Endothelial cell (in vitro differentiated cells): ENCODE measurements at regions not wholly inside any gene's neighbourhood (a gene's known extent, or its start where the extent isn't known, plus 50 kb on each side); places are given as distances from the start of the nearest gene placed in this dataset.

ENCODE experiments used
- DNase-seq: peaks from one replicate; pipeline ENCODE4 v3.0.0; 2021; ENCODE audit warnings: low spot score
- H3K27ac Mint-ChIP-seq: one replicate; pipeline ENCODE4 v1.8.0; 2021; ENCODE audit warnings: mixed read lengths, inconsistent platforms; ENCODE audit not compliant: unreplicated experiment
- H3K27me3 Mint-ChIP-seq: one replicate; pipeline ENCODE4 v1.8.0; 2021; ENCODE audit warnings: mild to moderate bottlenecking, moderate library complexity, mixed read lengths, inconsistent platforms; ENCODE audit not compliant: unreplicated experiment
- H3K36me3 Mint-ChIP-seq: one replicate; pipeline ENCODE4 v1.8.0; 2021; ENCODE audit warnings: mild to moderate bottlenecking, low read depth, mixed read lengths, inconsistent platforms; ENCODE audit not compliant: unreplicated experiment
- H3K4me1 Mint-ChIP-seq: one replicate; pipeline ENCODE4 v1.8.0; 2021; ENCODE audit warnings: mild to moderate bottlenecking, mixed read lengths, inconsistent platforms; ENCODE audit not compliant: unreplicated experiment
- H3K4me3 Mint-ChIP-seq: one replicate; pipeline ENCODE4 v1.8.0; 2021; ENCODE audit warnings: mild to moderate bottlenecking, mixed read lengths, inconsistent platforms; ENCODE audit not compliant: unreplicated experiment
- H3K9me3 Mint-ChIP-seq: one replicate; pipeline ENCODE4 v1.8.0; 2021; ENCODE audit warnings: mixed read lengths, inconsistent platforms; ENCODE audit not compliant: unreplicated experiment
- TF ChIP-seq, protein P1 (sequence below): fragments of 200-600 bp; sonication (generic); IDR thresholded peaks from one replicate; pipeline ENCODE4 v1.5.0; 2021; ENCODE audit warnings: antibody characterized with exemption; ENCODE audit not compliant: unreplicated experiment

DNA sequence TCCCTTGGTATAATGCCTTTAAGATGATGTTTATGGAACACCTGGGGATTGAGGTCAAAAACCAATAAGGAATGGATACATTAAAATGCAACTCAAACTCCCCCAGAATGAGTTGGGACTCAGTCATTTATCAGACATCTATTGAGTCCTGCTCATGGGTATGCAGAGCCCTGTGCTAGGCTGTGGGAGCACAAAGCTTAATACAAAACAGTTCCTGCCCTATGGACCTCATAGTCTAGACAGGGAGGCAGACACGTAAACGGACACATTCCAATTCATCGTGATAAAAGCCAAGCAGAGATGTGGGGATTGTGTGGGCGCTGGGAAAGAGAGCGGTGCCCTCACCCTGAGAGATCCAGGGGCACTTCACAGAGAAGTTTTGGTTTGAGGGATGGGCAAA lies 181.7 kb downstream of the PTEN start:
- no peak overlapping the region for H3K27ac Mint-ChIP-seq
- H3K4me1 Mint-ChIP-seq: peaks cover 16% of the 10 kb centered on the region
- no peak for DNase-seq
- no peaks in the 10 kb centered on the region for H3K36me3 Mint-ChIP-seq
- H3K27me3 Mint-ChIP-seq: peaks cover 5% of the 10 kb centered on the region
- TF ChIP-seq, protein P1, sequence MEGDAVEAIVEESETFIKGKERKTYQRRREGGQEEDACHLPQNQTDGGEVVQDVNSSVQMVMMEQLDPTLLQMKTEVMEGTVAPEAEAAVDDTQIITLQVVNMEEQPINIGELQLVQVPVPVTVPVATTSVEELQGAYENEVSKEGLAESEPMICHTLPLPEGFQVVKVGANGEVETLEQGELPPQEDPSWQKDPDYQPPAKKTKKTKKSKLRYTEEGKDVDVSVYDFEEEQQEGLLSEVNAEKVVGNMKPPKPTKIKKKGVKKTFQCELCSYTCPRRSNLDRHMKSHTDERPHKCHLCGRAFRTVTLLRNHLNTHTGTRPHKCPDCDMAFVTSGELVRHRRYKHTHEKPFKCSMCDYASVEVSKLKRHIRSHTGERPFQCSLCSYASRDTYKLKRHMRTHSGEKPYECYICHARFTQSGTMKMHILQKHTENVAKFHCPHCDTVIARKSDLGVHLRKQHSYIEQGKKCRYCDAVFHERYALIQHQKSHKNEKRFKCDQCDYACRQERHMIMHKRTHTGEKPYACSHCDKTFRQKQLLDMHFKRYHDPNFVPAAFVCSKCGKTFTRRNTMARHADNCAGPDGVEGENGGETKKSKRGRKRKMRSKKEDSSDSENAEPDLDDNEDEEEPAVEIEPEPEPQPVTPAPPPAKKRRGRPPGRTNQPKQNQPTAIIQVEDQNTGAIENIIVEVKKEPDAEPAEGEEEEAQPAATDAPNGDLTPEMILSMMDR: no peak
- no peak overlapping the region for H3K4me3 Mint-ChIP-seq
- no peaks in the 10 kb centered on the region for H3K9me3 Mint-ChIP-seq

DNA sequence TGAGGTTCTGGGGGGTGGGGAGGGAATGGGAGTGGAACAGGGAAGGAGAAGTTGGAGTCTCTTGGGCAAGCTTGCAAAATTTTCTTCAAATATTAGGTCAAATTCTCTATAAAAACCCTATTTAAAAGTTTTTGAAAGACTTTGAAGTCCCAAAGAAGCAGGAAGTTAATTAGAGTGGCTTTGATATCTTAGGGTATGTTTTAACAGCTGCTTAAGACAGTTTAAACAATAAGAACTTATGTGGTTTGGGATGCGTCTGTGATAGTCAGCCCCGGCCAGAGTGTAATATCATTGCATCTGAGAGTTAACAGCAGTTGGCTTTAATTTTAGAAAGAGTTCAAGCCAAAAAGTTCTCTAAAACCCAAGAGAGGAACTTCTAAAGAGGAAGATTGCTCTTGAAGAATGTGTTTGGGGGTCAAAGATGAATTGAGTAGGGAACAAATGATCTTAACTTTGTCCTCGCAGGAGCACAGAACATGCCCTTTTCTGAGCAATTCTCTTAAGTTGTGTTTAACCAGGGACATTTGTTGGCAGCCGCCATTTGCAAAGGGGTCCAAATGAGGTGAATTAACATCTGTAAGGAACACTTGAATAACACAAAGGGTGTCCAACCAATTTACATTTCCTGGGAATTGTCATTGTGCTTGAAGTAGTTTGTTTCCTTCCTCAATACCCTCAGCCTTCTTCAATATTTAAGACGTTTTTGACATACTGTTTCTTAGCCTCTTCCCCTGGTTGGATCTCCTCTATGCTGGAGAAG lies 182.4 kb downstream of the PTEN start:
- Mint-ChIP-seq H3K9me3 (no peaks in the 10 kb centered on the region), H3K4me1 (peaks cover 16% of the 10 kb centered on the region), H3K4me3 (no peak overlapping the region), H3K27me3 (peaks cover 5% of the 10 kb centered on the region), H3K36me3 (no peaks in the 10 kb centered on the region), H3K27ac (no peak overlapping the region)
- DNase-seq: no peak
- TF ChIP-seq, protein P1: no peak

- Mint-ChIP-seq H3K36me3 (no peaks in the 10 kb centered on the region), H3K4me3 (no peak overlapping the region), H3K27ac (no peak overlapping the region)
Measured at GRCh38 chr10:88047579-88047978, 184.2 kb downstream of the PTEN start.

DNA sequence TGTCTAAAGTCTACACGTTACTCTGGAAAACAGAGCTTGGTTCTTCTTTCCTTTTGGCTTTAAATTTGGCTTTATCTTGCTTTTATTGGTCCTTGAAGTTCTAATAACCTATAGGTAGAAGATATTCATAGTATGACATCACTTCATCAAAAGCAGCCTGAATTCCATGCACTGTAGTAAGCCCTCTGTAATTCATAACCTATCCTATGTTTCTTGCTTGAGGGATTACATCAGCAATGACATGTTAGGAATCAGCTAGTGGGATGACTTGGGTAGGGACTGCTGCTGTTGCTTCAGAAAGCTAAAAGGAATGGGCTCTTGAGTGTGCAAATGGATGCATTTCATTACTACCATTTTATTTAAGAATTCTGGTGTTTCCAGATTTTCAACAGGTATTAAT lies 184.9 kb downstream of the PTEN start:
- H3K27me3 Mint-ChIP-seq: peaks cover under 1% of the 10 kb centered on the region
- H3K36me3 Mint-ChIP-seq: no peaks in the 10 kb centered on the region
- H3K4me3 Mint-ChIP-seq: no peak overlapping the region
- DNase-seq: no peak
- no peak overlapping the region for H3K27ac Mint-ChIP-seq
- peaks cover 10% of the 10 kb centered on the region for H3K4me1 Mint-ChIP-seq
- TF ChIP-seq, protein P1: no peak
- no peaks in the 10 kb centered on the region for H3K9me3 Mint-ChIP-seq

More at GRCh38 chr10:88047579-88047978, 184.2 kb downstream of the PTEN start:
- DNase-seq: no peak
- TF ChIP-seq, protein P1: no peak
- Mint-ChIP-seq H3K27me3 (peaks cover 3% of the 10 kb centered on the region), H3K9me3 (no peaks in the 10 kb centered on the region), H3K4me1 (peaks cover 16% of the 10 kb centered on the region)

GRCh38 chr10:88049204-88049603 lies 185.8 kb downstream of the PTEN start:
- TF ChIP-seq, protein P1: no peak
- H3K9me3 Mint-ChIP-seq: no peaks in the 10 kb centered on the region
- no peak for DNase-seq
- H3K27ac Mint-ChIP-seq: no peak overlapping the region
- no peaks in the 10 kb centered on the region for H3K36me3 Mint-ChIP-seq
- peaks cover 7% of the 10 kb centered on the region for H3K4me1 Mint-ChIP-seq
- no peak overlapping the region for H3K4me3 Mint-ChIP-seq
- peaks cover 2% of the 10 kb centered on the region for H3K27me3 Mint-ChIP-seq
